Left cardiac atrium (tissue), 4 donors: ENCODE measurements at regions not wholly inside any gene's neighbourhood (a gene's known extent, or its start where the extent isn't known, plus 50 kb on each side); places are given as distances from the start of the nearest gene placed in this dataset.
A peak's percentile ranks its signal among the peaks of the same experiment; 100 is the strongest.
"Not testable (repeated sequence)": the region's sequence is repeated elsewhere in the genome, so short reads cannot be mapped to it uniquely, and the experiment has no call there.

Experiments used
- ATAC-seq, 2 donors: fragments of 200-7000 bp; cut with Tn5 transposase; one replicate each; pipeline ENCODE4 v1.9.1; 2020; ENCODE audit warnings: mild to moderate bottlenecking in 2 of 2, moderate library complexity in 2 of 2
- DNase-seq: peaks from one replicate; pipeline ENCODE4 v3.0.0-alpha.2; 2020
- intact Hi-C, 2 donors: fragments of 100-400 bp; cut with DNase I; formaldehyde crosslinking; loops; one replicate each; pipeline versions ENCODE4 v1.14.1 to v1.15.1; 2022 to 2023
- donor health status: DM: no; HTN: yes; CAD: no.
- donor health status: DM: no; HTN: yes; CAD: no; lungs with severe emphysema.
- donor health status: DM: yes; HTN: yes; CAD: no.
- donor health status: Dilated cardiomyopathy.

- intact Hi-C loops, DNase-seq, ATAC-seq: not testable (repeated sequence)
Measured at GRCh38 chr2:163913532-163913944, 177.7 kb upstream of the FIGN start.

- ATAC-seq (no peak), DNase-seq (no peak)
- intact Hi-C loops = no loop called here
Measured at GRCh38 chr2:163909411-163910080, 173.7 kb upstream of the FIGN start.

- intact Hi-C loops = no loop called here
- ATAC-seq = no peak
- DNase-seq = no peak
Measured at GRCh38 chr2:163906410-163906809, 170.6 kb upstream of the FIGN start.

- DNase-seq (no peak), ATAC-seq (no peak)
- intact Hi-C loops = no loop called here
Measured at GRCh38 chr2:163897799-163898198, 162.0 kb upstream of the FIGN start.

- intact Hi-C loops, DNase-seq, ATAC-seq: not testable (repeated sequence)
Measured at GRCh38 chr2:163893444-163893843, 157.6 kb upstream of the FIGN start.

- no peak for DNase-seq
- intact Hi-C loops = no loop called here
Measured at GRCh38 chr2:163888591-163888990, 152.8 kb upstream of the FIGN start.

GRCh38 chr2:163887182-163887581 lies 151.4 kb upstream of the FIGN start:
- no peak for ATAC-seq
- no peak for DNase-seq
- intact Hi-C loops = no loop called here

More at GRCh38 chr2:163888591-163888990, 152.8 kb upstream of the FIGN start:
- no peak for ATAC-seq

GRCh38 chr2:163884416-163884815 lies 148.6 kb upstream of the FIGN start:
- DNase-seq (no peak), ATAC-seq (no peak)
- intact Hi-C loops = no loop called here

- ATAC-seq (no peak), DNase-seq (no peak)
- intact Hi-C loops = no loop called here
Measured at GRCh38 chr2:163878718-163879117, 142.9 kb upstream of the FIGN start.

- peak in 1 of 2 donors; percentile 44 for ATAC-seq
- intact Hi-C loops = no loop called here
- no peak for DNase-seq
Measured at GRCh38 chr2:163877316-163877715, 141.5 kb upstream of the FIGN start.

GRCh38 chr2:163863073-163863472 lies 127.3 kb upstream of the FIGN start:
- DNase-seq = no peak
- ATAC-seq = no peak

GRCh38 chr2:163859951-163860350 lies 124.1 kb upstream of the FIGN start:
- intact Hi-C loops = no loop called here
- ATAC-seq = no peak
- no peak for DNase-seq

More at GRCh38 chr2:163863073-163863472, 127.3 kb upstream of the FIGN start:
- intact Hi-C loops = no loop called here

GRCh38 chr2:163856941-163857340 lies 121.1 kb upstream of the FIGN start:
- intact Hi-C loops = no loop called here
- ATAC-seq (no peak), DNase-seq (no peak)

GRCh38 chr2:163852616-163853015 lies 116.8 kb upstream of the FIGN start:
- no peak for ATAC-seq
- intact Hi-C loops = no loop called here
- no peak for DNase-seq

- DNase-seq (no peak), ATAC-seq (no peak)
- intact Hi-C loops = no loop called here
Measured at GRCh38 chr2:163849756-163850435, 114.1 kb upstream of the FIGN start.

GRCh38 chr2:163838890-163839289 lies 103.1 kb upstream of the FIGN start:
- ATAC-seq = no peak
- intact Hi-C loops = no loop called here
- DNase-seq = no peak

GRCh38 chr2:163836167-163836566 lies 100.4 kb upstream of the FIGN start:
- ATAC-seq = no peak
- intact Hi-C loops = no loop called here

GRCh38 chr2:163834841-163835240 lies 99.0 kb upstream of the FIGN start:
- intact Hi-C loops = no loop called here
- ATAC-seq (no peak), DNase-seq (no peak)

More at GRCh38 chr2:163836167-163836566, 100.4 kb upstream of the FIGN start:
- DNase-seq = no peak

- intact Hi-C loops = no loop called here
- DNase-seq (no peak), ATAC-seq (no peak)
Measured at GRCh38 chr2:163834221-163834620, 98.4 kb upstream of the FIGN start.

- intact Hi-C loops = no loop called here
- ATAC-seq (no peak), DNase-seq (no peak)
Measured at GRCh38 chr2:163828771-163829170, 93.0 kb upstream of the FIGN start.

GRCh38 chr2:163822033-163822432 lies 86.2 kb upstream of the FIGN start:
- intact Hi-C loops = no loop called here
- ATAC-seq = no peak

More at GRCh38 chr2:163822033-163822432, 86.2 kb upstream of the FIGN start:
- no peak for DNase-seq
